IgD-negative memory B cell (primary cell): ENCODE measurements at regions not wholly inside any gene's neighbourhood (a gene's known extent, or its start where the extent isn't known, plus 50 kb on each side); places are given as distances from the start of the nearest gene placed in this dataset.

Source experiments
- H3K27ac Mint-ChIP-seq, 3 donors: one replicate each; pipeline ENCODE4 v1.8.0; 2020 to 2022; ENCODE audit warnings: mild to moderate bottlenecking in 3 of 3, mixed read lengths in 3 of 3, moderate library complexity in 1 of 3
- H3K27me3 Mint-ChIP-seq: one replicate; pipeline ENCODE4 v1.8.0; 2021; ENCODE audit warnings: mixed read lengths
- H3K36me3 Mint-ChIP-seq: one replicate; pipeline ENCODE4 v1.8.0; 2020; ENCODE audit warnings: mild to moderate bottlenecking, mixed read lengths
- H3K4me1 Mint-ChIP-seq, 3 donors: one replicate each; pipeline ENCODE4 v1.8.0; 2020 to 2022; ENCODE audit warnings: mixed read lengths in 3 of 3, mild to moderate bottlenecking in 1 of 3
- H3K4me3 Mint-ChIP-seq, 4 donors: one replicate each; pipeline ENCODE4 v1.8.0; 2020 to 2022; ENCODE audit warnings: mild to moderate bottlenecking in 4 of 4, mixed read lengths in 4 of 4, moderate library complexity in 3 of 4
- H3K9me3 Mint-ChIP-seq, 3 donors: one replicate each; pipeline ENCODE4 v1.8.0; 2020 to 2021; ENCODE audit warnings: mixed read lengths in 3 of 3, mild to moderate bottlenecking in 1 of 3

DNA sequence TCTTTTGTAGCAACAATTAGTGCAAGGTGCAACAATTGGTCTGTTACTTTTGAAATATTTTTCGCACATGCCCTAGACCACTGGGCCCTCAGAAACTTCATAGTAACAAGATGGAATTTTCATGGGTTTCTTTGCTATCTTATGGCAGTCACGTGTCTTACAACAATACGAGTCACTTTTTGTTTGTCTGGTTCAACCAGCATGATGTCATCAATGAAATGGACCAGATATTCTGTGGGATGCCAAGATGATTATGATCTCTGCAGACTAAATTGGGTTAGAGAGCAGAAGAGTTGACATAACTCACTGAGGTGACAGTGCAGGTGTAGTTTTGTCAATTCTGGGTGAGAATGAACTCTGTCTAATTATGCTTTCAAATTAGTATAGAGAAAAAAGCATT, 239.6 kb upstream of the RIOK2 start:
- Mint-ChIP-seq H3K9me3 (peaks cover 0 to 2% (median 0%) of the 10 kb centered on the region in 3 donors), H3K4me1 (no peaks in the 10 kb centered on the region), H3K36me3 (no peaks in the 10 kb centered on the region), H3K27ac (no peak overlapping the region), H3K4me3 (no peak overlapping the region), H3K27me3 (no peaks in the 10 kb centered on the region)

GRCh38 chr5:97425511-97425910, 242.5 kb upstream of the RIOK2 start:
- Mint-ChIP-seq H3K4me1 (no peaks in the 10 kb centered on the region), H3K4me3 (no peak overlapping the region), H3K27ac (no peak overlapping the region), H3K9me3 (peaks cover 0 to 2% (median 0%) of the 10 kb centered on the region in 3 donors), H3K36me3 (no peaks in the 10 kb centered on the region), H3K27me3 (no peaks in the 10 kb centered on the region)

- H3K27me3 Mint-ChIP-seq, result no peaks in the 10 kb centered on the region
- H3K27ac Mint-ChIP-seq, result no peak overlapping the region
- no peak overlapping the region for H3K4me3 Mint-ChIP-seq
- peaks cover 0 to 2% (median 0%) of the 10 kb centered on the region in 3 donors for H3K9me3 Mint-ChIP-seq
- peaks cover 2% of the 10 kb centered on the region for H3K36me3 Mint-ChIP-seq
- no peaks in the 10 kb centered on the region for H3K4me1 Mint-ChIP-seq
These were observed 244.2 kb upstream of the RIOK2 start for GRCh38 chr5:97427235-97427634.

DNA sequence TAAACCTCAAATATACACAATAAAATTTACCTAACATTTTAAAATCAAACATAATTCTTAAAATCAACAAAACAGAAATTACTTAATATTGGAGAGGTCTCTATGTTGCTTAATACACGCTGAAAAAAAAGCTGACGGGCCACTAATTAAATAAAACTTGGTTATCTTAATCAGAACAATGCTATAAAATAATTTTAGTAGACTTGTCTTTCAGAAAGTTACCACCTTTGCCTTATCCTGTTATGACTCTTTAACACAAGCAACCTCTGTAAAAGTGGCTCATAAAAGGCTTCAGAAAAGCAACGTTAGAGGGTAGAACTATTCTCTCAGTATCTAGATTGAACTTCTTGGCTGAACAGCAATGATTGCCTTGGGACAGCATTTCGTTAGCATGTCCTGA, 251.0 kb upstream of the RIOK2 start:
- no peaks in the 10 kb centered on the region for H3K9me3 Mint-ChIP-seq
- H3K4me3 Mint-ChIP-seq, result no peak overlapping the region
- peaks cover 2% of the 10 kb centered on the region for H3K36me3 Mint-ChIP-seq
- no peaks in the 10 kb centered on the region for H3K27me3 Mint-ChIP-seq
- no peaks in the 10 kb centered on the region for H3K4me1 Mint-ChIP-seq
- no peak overlapping the region for H3K27ac Mint-ChIP-seq

DNA sequence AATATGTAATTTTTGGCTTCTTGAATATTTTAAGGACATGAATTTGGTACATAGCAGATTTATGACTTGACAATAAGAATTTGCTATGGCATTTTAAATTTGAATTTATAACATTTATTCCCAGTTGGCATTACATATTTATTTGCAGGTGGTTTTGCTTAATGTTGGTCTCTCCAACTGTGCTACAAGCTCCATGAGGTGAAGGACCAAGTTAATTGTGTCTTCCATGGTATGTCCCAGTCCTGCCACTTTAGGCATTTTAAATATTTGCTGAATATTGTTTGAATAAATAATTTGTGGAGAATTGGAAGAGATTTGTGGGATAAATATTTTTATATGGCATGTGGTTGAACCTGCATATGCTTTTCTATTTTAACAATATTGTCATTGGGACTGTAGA, 253.4 kb upstream of the RIOK2 start:
- no peaks in the 10 kb centered on the region for H3K27me3 Mint-ChIP-seq
- peaks cover 0 to 4% (median 2%) of the 10 kb centered on the region in 3 donors for H3K9me3 Mint-ChIP-seq
- H3K27ac Mint-ChIP-seq, result no peak overlapping the region
- no peaks in the 10 kb centered on the region for H3K36me3 Mint-ChIP-seq
- peaks cover 0 to 2% (median 0%) of the 10 kb centered on the region in 3 donors for H3K4me1 Mint-ChIP-seq
- H3K4me3 Mint-ChIP-seq, result no peak overlapping the region

DNA sequence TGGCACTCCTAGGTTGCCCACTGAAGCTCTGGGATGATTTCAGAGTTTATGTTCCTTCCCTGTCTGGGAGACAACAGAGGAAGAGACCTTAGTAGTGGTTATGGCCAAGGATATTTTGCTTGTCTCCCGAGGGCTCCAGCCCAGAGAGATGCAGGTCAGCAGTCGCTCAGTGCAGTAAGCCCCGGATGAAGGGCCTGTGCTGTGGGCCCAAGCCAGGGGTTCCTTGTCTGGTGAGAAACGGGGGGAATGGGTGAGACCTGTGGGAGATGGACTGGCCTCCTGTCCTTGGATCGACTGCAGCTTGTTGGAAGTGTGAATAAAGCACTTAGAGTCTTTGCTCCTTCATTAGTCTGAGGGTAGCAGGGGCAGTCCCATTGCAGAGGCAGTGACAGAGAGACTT, 260.7 kb upstream of the RIOK2 start:
- Mint-ChIP-seq H3K4me3 (no peak overlapping the region), H3K4me1 (peaks cover 0 to 2% (median 0%) of the 10 kb centered on the region in 3 donors), H3K36me3 (peaks cover 7% of the 10 kb centered on the region), H3K9me3 (peaks cover 13 to 31% (median 16%) of the 10 kb centered on the region in 3 donors), H3K27ac (no peak overlapping the region), H3K27me3 (peaks cover 2% of the 10 kb centered on the region)

DNA sequence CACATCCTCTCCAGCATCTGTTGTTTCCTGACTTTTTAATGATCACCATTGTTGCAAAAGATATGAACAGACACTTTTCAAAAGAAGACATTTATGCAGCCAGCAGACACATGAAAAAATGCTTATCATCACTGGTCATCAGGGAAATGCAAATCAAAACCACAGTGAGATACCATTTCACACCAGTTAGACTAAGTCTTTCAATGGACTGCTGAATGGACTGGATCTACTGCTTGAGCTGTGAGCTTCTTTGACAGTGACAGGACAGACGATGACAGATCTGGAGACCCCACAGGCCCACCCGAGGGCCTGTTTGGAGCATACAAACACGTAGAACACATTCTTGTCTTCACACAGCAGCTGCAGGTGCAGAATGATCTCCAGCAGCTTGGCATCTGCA, 266.1 kb upstream of the RIOK2 start:
- H3K27ac Mint-ChIP-seq, result no peak overlapping the region
- H3K4me1 Mint-ChIP-seq, result no peaks in the 10 kb centered on the region
- H3K27me3 Mint-ChIP-seq, result no peaks in the 10 kb centered on the region

GRCh38 chr5:97452646-97453045, 269.6 kb upstream of the RIOK2 start:
- no peak overlapping the region for H3K4me3 Mint-ChIP-seq
- H3K27ac Mint-ChIP-seq, result no peak overlapping the region
- no peaks in the 10 kb centered on the region for H3K9me3 Mint-ChIP-seq
- no peaks in the 10 kb centered on the region for H3K4me1 Mint-ChIP-seq
- peaks cover under 1% of the 10 kb centered on the region for H3K36me3 Mint-ChIP-seq
- H3K27me3 Mint-ChIP-seq, result no peaks in the 10 kb centered on the region

More for the DNA sequence above, 266.1 kb upstream of the RIOK2 start:
- Mint-ChIP-seq H3K36me3 (peaks cover 5% of the 10 kb centered on the region), H3K9me3 (peaks cover 4 to 12% (median 5%) of the 10 kb centered on the region in 3 donors), H3K4me3 (no peak overlapping the region)

- no peaks in the 10 kb centered on the region for H3K9me3 Mint-ChIP-seq
- H3K4me1 Mint-ChIP-seq, result no peaks in the 10 kb centered on the region
- H3K27ac Mint-ChIP-seq, result no peak overlapping the region
- H3K27me3 Mint-ChIP-seq, result no peaks in the 10 kb centered on the region
- no peak overlapping the region for H3K4me3 Mint-ChIP-seq
- no peaks in the 10 kb centered on the region for H3K36me3 Mint-ChIP-seq
These were observed 270.2 kb upstream of the RIOK2 start for GRCh38 chr5:97453263-97453662.

- H3K4me3 Mint-ChIP-seq, result no peak overlapping the region
- H3K9me3 Mint-ChIP-seq, result no peaks in the 10 kb centered on the region
- H3K27me3 Mint-ChIP-seq, result no peaks in the 10 kb centered on the region
- H3K4me1 Mint-ChIP-seq, result peaks cover 0 to 4% (median 2%) of the 10 kb centered on the region in 3 donors
- no peak overlapping the region for H3K27ac Mint-ChIP-seq
- no peaks in the 10 kb centered on the region for H3K36me3 Mint-ChIP-seq
These were observed 271.0 kb upstream of the RIOK2 start for GRCh38 chr5:97454015-97454414.

GRCh38 chr5:97455996-97456395, 272.9 kb upstream of the RIOK2 start:
- Mint-ChIP-seq H3K4me1 (peaks cover 0 to 4% (median 2%) of the 10 kb centered on the region in 3 donors), H3K9me3 (no peaks in the 10 kb centered on the region), H3K4me3 (no peak overlapping the region), H3K36me3 (no peaks in the 10 kb centered on the region), H3K27ac (no peak overlapping the region), H3K27me3 (no peaks in the 10 kb centered on the region)

DNA sequence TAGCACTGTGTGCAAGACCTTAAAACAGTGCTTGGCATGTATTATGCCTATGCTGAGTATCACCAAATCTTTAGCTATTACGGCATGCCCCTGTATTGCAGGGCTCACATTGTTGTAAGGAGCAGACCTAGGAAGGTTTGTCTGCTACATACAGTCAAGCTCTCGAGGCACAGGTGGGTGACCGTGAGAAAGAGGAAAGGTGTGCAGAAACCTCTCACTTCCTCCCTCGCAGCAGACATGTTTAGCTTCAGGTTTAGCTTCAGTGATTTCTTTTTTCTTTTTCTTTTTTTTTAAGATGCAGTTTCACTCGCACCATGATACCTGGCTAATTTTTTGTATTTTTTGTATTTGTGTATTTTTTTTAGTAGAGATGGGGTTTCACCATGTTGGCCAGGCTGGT, 275.8 kb upstream of the RIOK2 start:
- peaks cover 0 to 1% (median 0%) of the 10 kb centered on the region in 3 donors for H3K9me3 Mint-ChIP-seq

DNA sequence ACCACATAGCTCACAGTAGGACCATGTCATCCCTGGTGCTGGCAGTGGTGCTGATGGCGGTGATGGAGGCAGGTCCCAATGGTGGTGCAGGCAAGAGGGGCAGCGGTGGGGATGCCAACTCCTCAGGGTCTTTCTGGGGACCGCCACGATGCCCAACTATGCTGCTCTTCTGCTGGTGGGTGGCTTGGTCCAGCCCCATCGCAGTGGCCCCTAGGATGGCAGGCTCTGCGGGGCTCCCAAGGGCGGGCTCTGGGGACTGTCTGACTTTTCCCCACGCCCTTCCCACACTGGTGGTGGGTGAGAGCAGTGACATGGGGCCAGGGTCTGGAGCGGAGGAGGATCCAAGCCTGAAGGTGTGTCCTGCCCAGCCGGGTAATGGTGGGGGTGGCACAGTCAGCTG, 288.9 kb upstream of the RIOK2 start:
- no peak overlapping the region for H3K27ac Mint-ChIP-seq
- peaks cover 1% of the 10 kb centered on the region for H3K36me3 Mint-ChIP-seq
- no peak overlapping the region for H3K4me3 Mint-ChIP-seq
- H3K9me3 Mint-ChIP-seq, result no peaks in the 10 kb centered on the region
- peaks cover 0 to 3% (median 0%) of the 10 kb centered on the region in 3 donors for H3K4me1 Mint-ChIP-seq
- no peaks in the 10 kb centered on the region for H3K27me3 Mint-ChIP-seq

More for the DNA sequence above, 275.8 kb upstream of the RIOK2 start:
- H3K27ac Mint-ChIP-seq, result no peak overlapping the region
- no peaks in the 10 kb centered on the region for H3K27me3 Mint-ChIP-seq
- no peaks in the 10 kb centered on the region for H3K36me3 Mint-ChIP-seq
- H3K4me1 Mint-ChIP-seq, result peaks cover 0 to 4% (median 2%) of the 10 kb centered on the region in 3 donors
- peak overlapping the region in 1 of 4 donors; percentile 15 for H3K4me3 Mint-ChIP-seq

GRCh38 chr5:97475847-97476246, 292.8 kb upstream of the RIOK2 start:
- H3K27me3 Mint-ChIP-seq, result peaks cover 1% of the 10 kb centered on the region
- H3K27ac Mint-ChIP-seq, result no peak overlapping the region
- H3K4me3 Mint-ChIP-seq, result no peak overlapping the region
- H3K36me3 Mint-ChIP-seq, result peaks cover 1% of the 10 kb centered on the region
- H3K9me3 Mint-ChIP-seq, result no peaks in the 10 kb centered on the region
- peaks cover 0 to 7% (median 3%) of the 10 kb centered on the region in 3 donors for H3K4me1 Mint-ChIP-seq

DNA sequence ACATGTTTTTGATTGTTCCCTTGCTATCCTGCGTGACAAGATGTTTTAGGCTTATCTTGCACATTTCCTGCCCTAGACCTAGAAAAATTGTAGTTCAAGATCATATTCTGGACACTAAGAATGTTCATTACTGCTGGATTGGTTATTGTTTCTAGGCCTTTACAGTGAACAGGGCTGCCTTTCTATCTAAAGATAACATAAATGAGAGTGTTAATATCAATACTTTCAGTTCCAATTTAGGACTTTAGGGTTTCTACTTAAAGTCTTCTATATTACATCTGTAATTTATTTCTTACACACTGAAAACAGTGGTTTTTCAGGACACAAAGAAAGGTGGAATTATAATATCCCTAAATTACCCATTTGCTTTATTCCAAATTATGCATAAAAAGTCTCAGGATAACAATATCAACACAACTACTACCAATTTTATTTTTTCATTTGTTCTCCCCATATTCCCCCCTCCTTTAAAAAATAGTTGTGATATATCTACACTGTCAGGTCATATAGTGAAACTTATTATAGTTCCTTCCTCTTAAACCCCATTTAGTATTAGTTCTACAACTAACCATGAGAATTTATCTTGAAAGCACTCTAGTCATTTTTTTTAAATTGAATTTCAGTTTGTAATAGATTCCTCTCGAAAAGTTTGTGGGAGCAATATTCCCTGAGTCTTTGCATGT, 293.9 kb upstream of the RIOK2 start:
- H3K27ac Mint-ChIP-seq, result no peak overlapping the region
- H3K36me3 Mint-ChIP-seq, result peaks cover 1% of the 10 kb centered on the region
- H3K4me3 Mint-ChIP-seq, result no peak overlapping the region
- no peaks in the 10 kb centered on the region for H3K9me3 Mint-ChIP-seq
- peaks cover 1% of the 10 kb centered on the region for H3K27me3 Mint-ChIP-seq
- H3K4me1 Mint-ChIP-seq, result peaks cover 0 to 7% (median 3%) of the 10 kb centered on the region in 3 donors

DNA sequence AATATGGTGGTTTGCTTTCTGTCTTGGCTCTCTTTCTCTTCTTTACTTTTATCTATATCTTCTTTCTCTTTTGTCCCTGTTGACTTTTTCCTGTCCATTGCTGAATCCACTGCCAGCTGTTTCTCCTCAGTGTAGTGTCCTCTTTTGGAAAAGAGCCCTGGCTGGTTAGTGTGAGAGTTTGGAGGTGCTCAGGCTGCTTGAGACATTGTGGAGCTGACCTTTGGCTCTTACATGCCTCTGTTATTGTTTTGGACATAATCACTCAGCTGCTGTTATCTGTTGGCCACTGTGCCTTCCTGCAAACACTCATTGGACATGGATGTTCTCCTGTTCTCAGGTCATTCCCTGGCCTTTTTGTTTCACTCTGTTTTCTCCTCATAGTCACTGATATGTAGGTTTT, 295.4 kb upstream of the RIOK2 start:
- H3K27ac Mint-ChIP-seq, result no peak overlapping the region
- no peaks in the 10 kb centered on the region for H3K9me3 Mint-ChIP-seq
- H3K27me3 Mint-ChIP-seq, result peaks cover 1% of the 10 kb centered on the region
- no peaks in the 10 kb centered on the region for H3K36me3 Mint-ChIP-seq
- H3K4me3 Mint-ChIP-seq, result no peak overlapping the region
- H3K4me1 Mint-ChIP-seq, result peaks cover 0 to 7% (median 3%) of the 10 kb centered on the region in 3 donors
